ENCODE measurements at regions not wholly inside any gene's neighbourhood (a gene's known extent, or its start where the extent isn't known, plus 50 kb on each side); places are given as distances from the start of the nearest gene placed in this dataset.

- no peak for TF ChIP-seq TAF1 (IDR thresholded peaks at IDR 0.05; ENCODE audit: low read depth)
- TF ChIP-seq RAD21 (conservative IDR thresholded peaks at IDR 0.05): no peak
- no peak for TF ChIP-seq CTCF (IDR thresholded peaks at IDR 0.05; ENCODE audit: poor library complexity, severe bottlenecking)
- no peak for TF ChIP-seq POLR2AphosphoS5 (IDR thresholded peaks at IDR 0.05)
These were observed 246.9 kb upstream of the AGTR1 start for GRCh38 chr3:148450819-148451218.
